ENCODE measurements at regions not wholly inside any gene's neighbourhood (a gene's known extent, or its start where the extent isn't known, plus 50 kb on each side); places are given as distances from the start of the nearest gene placed in this dataset.

DNA sequence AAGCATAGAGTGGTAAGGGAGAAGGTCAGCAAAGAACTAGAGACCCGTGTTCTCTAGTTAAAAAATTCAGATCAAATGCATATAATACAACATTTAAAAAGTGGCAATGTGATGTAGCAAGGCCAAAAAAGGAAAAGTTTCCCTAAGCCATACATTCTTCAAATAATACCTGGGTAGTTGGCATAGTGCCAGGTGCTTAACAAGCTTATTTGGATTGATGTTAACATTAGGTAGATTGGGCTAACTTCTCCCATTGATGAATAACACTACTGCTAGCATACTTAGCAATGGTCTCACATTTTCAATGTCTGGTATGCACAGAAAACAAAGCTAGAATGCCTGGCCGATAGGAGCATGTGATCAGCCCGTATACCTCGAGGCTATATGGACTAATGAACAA is 283.6 kb upstream of the RARB start:
- Histone ChIP-seq H3K79me2 (ENCODE audit: insufficient read depth) (no peaks in the 10 kb centered on the region), H3K36me3 (ENCODE audit: low read depth) (no peaks in the 10 kb centered on the region), H3F3A (ENCODE audit: insufficient read depth) (no peaks in the 10 kb centered on the region), H4K20me1 (ENCODE audit: insufficient read depth) (no peaks in the 10 kb centered on the region), H3K27ac (no peak overlapping the region), H3K27me3 (replicated peaks; ENCODE audit: insufficient read depth) (no peaks in the 10 kb centered on the region), H3K9me3 (ENCODE audit: low read depth) (no peaks in the 10 kb centered on the region), H3K4me1 (ENCODE audit: insufficient read depth) (no peaks in the 10 kb centered on the region), H3K4me2 (ENCODE audit: unreplicated experiment) (no peak overlapping the region), H3K4me3 (no peak overlapping the region), H3K9me2 (ENCODE audit: insufficient read depth) (no peaks in the 10 kb centered on the region), H3K9ac (no peak overlapping the region), H2AFZ (no peak overlapping the region)
- TF ChIP-seq EZH2 (IDR thresholded peaks at IDR 0.05; ENCODE audit: insufficient read depth, poor library complexity, severe bottlenecking) (no peak), EZH2phosphoT487 (IDR thresholded peaks at IDR 0.05; ENCODE audit: insufficient read depth, low read depth) (no peak)
- 25% methylated on average over 4 of the region's 4 CpGs for WGBS, 2 experiments (ENCODE audit: low coverage in 1 of 2, low lambda C conversion rate in 2 of 2, missing lambda C conversion rate in 2 of 2)
- DNase-seq: peak; percentile 7
- in situ Hi-C loops (cut with MboI): no loop called here

DNA sequence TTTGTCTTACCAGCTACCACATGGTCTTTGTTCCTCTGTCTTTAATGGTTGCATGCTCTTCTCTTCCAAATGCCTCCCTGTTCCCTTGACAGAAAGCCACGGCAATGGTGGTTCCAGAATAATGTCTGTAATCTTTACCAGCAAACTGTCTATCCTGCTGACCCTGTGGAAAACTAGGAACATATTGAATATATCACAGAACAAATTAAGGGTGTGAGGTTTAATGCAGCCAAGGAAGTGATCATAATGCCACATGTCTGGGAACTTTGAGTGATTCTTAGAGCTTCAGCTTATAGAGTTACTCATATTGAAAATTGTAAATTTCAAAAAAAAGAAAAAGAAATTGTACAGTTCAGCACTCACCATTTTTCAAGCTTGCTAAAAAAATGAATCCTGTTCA is 282.9 kb upstream of the RARB start:
- 0% methylated on average over 1 of the region's 1 CpG for WGBS, 2 experiments (ENCODE audit: low coverage in 1 of 2, low lambda C conversion rate in 2 of 2, missing lambda C conversion rate in 2 of 2)
- H4K20me1 ChIP-seq (ENCODE audit: insufficient read depth): no peaks in the 10 kb centered on the region

DNA sequence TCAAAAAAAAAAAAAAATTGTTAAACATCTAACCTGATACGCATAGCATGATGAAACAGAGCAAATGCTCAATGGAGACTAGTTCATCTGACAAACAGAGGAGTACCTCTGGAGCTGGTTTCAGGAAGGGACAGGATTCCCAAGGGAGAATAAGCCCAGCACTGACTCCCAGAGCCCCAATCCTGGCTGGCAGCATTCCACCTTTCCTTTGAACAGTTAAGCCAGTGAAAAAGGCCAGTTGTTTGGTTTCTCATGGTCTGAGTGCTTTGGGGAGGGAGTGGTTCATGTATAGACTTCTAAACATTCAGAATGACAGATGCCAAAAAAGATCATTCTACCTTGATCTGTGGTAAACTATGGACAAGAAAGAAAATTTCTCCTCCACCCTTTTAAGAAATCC is 277.9 kb upstream of the RARB start:
- Histone ChIP-seq H3K9me3 (ENCODE audit: low read depth) (no peaks in the 10 kb centered on the region), H3K36me3 (ENCODE audit: low read depth) (no peaks in the 10 kb centered on the region), H3F3A (ENCODE audit: insufficient read depth) (no peaks in the 10 kb centered on the region), H3K79me2 (ENCODE audit: insufficient read depth) (no peaks in the 10 kb centered on the region), H3K9ac (no peak overlapping the region), H3K9me2 (ENCODE audit: insufficient read depth) (no peaks in the 10 kb centered on the region), H3K4me1 (ENCODE audit: insufficient read depth) (no peaks in the 10 kb centered on the region), H3K27me3 (replicated peaks; ENCODE audit: insufficient read depth) (no peaks in the 10 kb centered on the region), H2AFZ (no peak overlapping the region), H3K27ac (no peak overlapping the region), H3K4me2 (ENCODE audit: unreplicated experiment) (no peak overlapping the region), H3K4me3 (no peak overlapping the region), H4K20me1 (ENCODE audit: insufficient read depth) (no peaks in the 10 kb centered on the region)
- 13 to 26% methylated on average over 1 of the region's 1 CpG for WGBS, 2 experiments (ENCODE audit: low coverage in 1 of 2, low lambda C conversion rate in 2 of 2, missing lambda C conversion rate in 2 of 2)
- TF ChIP-seq EZH2 (IDR thresholded peaks at IDR 0.05; ENCODE audit: insufficient read depth, poor library complexity, severe bottlenecking): no peak
- TF ChIP-seq EZH2phosphoT487 (IDR thresholded peaks at IDR 0.05; ENCODE audit: insufficient read depth, low read depth): no peak
- no peak for DNase-seq
- in situ Hi-C loops (cut with MboI): no loop called here

More for the DNA sequence above, 282.9 kb upstream of the RARB start:
- H3K4me2 ChIP-seq (ENCODE audit: unreplicated experiment): no peak overlapping the region
- no peaks in the 10 kb centered on the region for H3K36me3 ChIP-seq (ENCODE audit: low read depth)
- DNase-seq: no peak
- H3K79me2 ChIP-seq (ENCODE audit: insufficient read depth): no peaks in the 10 kb centered on the region
- H3K27ac ChIP-seq: no peak overlapping the region
- no peak overlapping the region for H3K9ac ChIP-seq
- H3K9me3 ChIP-seq (ENCODE audit: low read depth): no peaks in the 10 kb centered on the region
- TF ChIP-seq EZH2phosphoT487 (IDR thresholded peaks at IDR 0.05; ENCODE audit: insufficient read depth, low read depth) (no peak), EZH2 (IDR thresholded peaks at IDR 0.05; ENCODE audit: insufficient read depth, poor library complexity, severe bottlenecking) (no peak)
- H3K4me1 ChIP-seq (ENCODE audit: insufficient read depth): no peaks in the 10 kb centered on the region
- no peak overlapping the region for H3K4me3 ChIP-seq
- H3F3A ChIP-seq (ENCODE audit: insufficient read depth): no peaks in the 10 kb centered on the region
- no peaks in the 10 kb centered on the region for H3K9me2 ChIP-seq (ENCODE audit: insufficient read depth)
- H3K27me3 ChIP-seq (replicated peaks; ENCODE audit: insufficient read depth): no peaks in the 10 kb centered on the region
- in situ Hi-C loops (cut with MboI): no loop called here
- no peak overlapping the region for H2AFZ ChIP-seq

- no peak overlapping the region for H3K4me2 ChIP-seq (ENCODE audit: unreplicated experiment)
- WGBS, 2 experiments (ENCODE audit: low coverage in 1 of 2, low lambda C conversion rate in 2 of 2, missing lambda C conversion rate in 2 of 2): 4 to 5% methylated on average over 10 of the region's 10 CpGs
- H3K36me3 ChIP-seq (ENCODE audit: low read depth): no peaks in the 10 kb centered on the region
- no peak for DNase-seq
- no peak for TF ChIP-seq EZH2phosphoT487 (IDR thresholded peaks at IDR 0.05; ENCODE audit: insufficient read depth, low read depth)
- no peak for TF ChIP-seq EZH2 (IDR thresholded peaks at IDR 0.05; ENCODE audit: insufficient read depth, poor library complexity, severe bottlenecking)
- H3K4me1 ChIP-seq (ENCODE audit: insufficient read depth): 0 out of 2 replicates have a peak, but pooled peaks cover under 1% of the 10 kb centered on the region
- H3K9me3 ChIP-seq (ENCODE audit: low read depth): no peaks in the 10 kb centered on the region
- no peak overlapping the region for H3K27ac ChIP-seq
- H3K27me3 ChIP-seq (replicated peaks; ENCODE audit: insufficient read depth): no peaks in the 10 kb centered on the region
- H2AFZ ChIP-seq: no peak overlapping the region
- H4K20me1 ChIP-seq (ENCODE audit: insufficient read depth): no peaks in the 10 kb centered on the region
- H3K4me3 ChIP-seq: no peak overlapping the region
- H3K9ac ChIP-seq: no peak overlapping the region
- no peaks in the 10 kb centered on the region for H3K79me2 ChIP-seq (ENCODE audit: insufficient read depth)
- no peaks in the 10 kb centered on the region for H3K9me2 ChIP-seq (ENCODE audit: insufficient read depth)
- H3F3A ChIP-seq (ENCODE audit: insufficient read depth): no peaks in the 10 kb centered on the region
- in situ Hi-C loops (cut with MboI): no loop called here
Observed at GRCh38 chr3:25151281-25151902, 276.7 kb upstream of the RARB start.

- in situ Hi-C loops (cut with MboI): no loop called here
- H3K9me3 ChIP-seq (ENCODE audit: low read depth): no peaks in the 10 kb centered on the region
- no peaks in the 10 kb centered on the region for H3K79me2 ChIP-seq (ENCODE audit: insufficient read depth)
- DNase-seq: no peak
- H2AFZ ChIP-seq: no peak overlapping the region
- H3K4me3 ChIP-seq: no peak overlapping the region
- no peaks in the 10 kb centered on the region for H3K36me3 ChIP-seq (ENCODE audit: low read depth)
- 1 to 11% methylated on average over 3 of the region's 3 CpGs for WGBS, 2 experiments (ENCODE audit: low coverage in 1 of 2, low lambda C conversion rate in 2 of 2, missing lambda C conversion rate in 2 of 2)
- no peaks in the 10 kb centered on the region for H3K27me3 ChIP-seq (replicated peaks; ENCODE audit: insufficient read depth)
- no peaks in the 10 kb centered on the region for H3K9me2 ChIP-seq (ENCODE audit: insufficient read depth)
- H4K20me1 ChIP-seq (ENCODE audit: insufficient read depth): no peaks in the 10 kb centered on the region
- H3F3A ChIP-seq (ENCODE audit: insufficient read depth): no peaks in the 10 kb centered on the region
- H3K27ac ChIP-seq: no peak overlapping the region
- H3K9ac ChIP-seq: no peak overlapping the region
- TF ChIP-seq EZH2phosphoT487 (IDR thresholded peaks at IDR 0.05; ENCODE audit: insufficient read depth, low read depth): no peak
- TF ChIP-seq EZH2 (IDR thresholded peaks at IDR 0.05; ENCODE audit: insufficient read depth, poor library complexity, severe bottlenecking): no peak
- H3K4me2 ChIP-seq (ENCODE audit: unreplicated experiment): no peak overlapping the region
- 0 out of 2 replicates have a peak, but pooled peaks cover 3% of the 10 kb centered on the region for H3K4me1 ChIP-seq (ENCODE audit: insufficient read depth)
Observed at GRCh38 chr3:25151903-25152295, 276.2 kb upstream of the RARB start.

Measured in GM23248 (cell line).